Mononuclear cell (primary cell): ENCODE measurements at regions not wholly inside any gene's neighbourhood (a gene's known extent, or its start where the extent isn't known, plus 50 kb on each side); places are given as distances from the start of the nearest gene placed in this dataset.

Experiments used
- H3K27me3 ChIP-seq: 2 replicates; pipeline ENCODE4 v1.6.0; 2011; ENCODE audit warnings: low read length, control low read depth; ENCODE audit not compliant: insufficient read depth
- H3K4me1 ChIP-seq: 2 replicates; pipeline ENCODE4 v1.5.1; 2011; ENCODE audit warnings: mild to moderate bottlenecking, low read length, control low read depth; ENCODE audit not compliant: insufficient read depth
- H3K4me3 ChIP-seq: 2 replicates; pipeline ENCODE4 v1.5.1; 2011; ENCODE audit warnings: mild to moderate bottlenecking, low read length, moderate library complexity
- H3K9me3 ChIP-seq: 2 replicates; pipeline ENCODE4 v1.5.1; 2011; ENCODE audit warnings: low read depth, mild to moderate bottlenecking, control low read depth, low read length

- Histone ChIP-seq H3K27me3 (no peaks in the 10 kb centered on the region), H3K4me3 (no peak overlapping the region), H3K4me1 (peaks cover 40% of the 10 kb centered on the region), H3K9me3 (no peaks in the 10 kb centered on the region)
Observed at GRCh38 chr10:62453274-62453673, 79.1 kb downstream of the ZNF365 start.

DNA sequence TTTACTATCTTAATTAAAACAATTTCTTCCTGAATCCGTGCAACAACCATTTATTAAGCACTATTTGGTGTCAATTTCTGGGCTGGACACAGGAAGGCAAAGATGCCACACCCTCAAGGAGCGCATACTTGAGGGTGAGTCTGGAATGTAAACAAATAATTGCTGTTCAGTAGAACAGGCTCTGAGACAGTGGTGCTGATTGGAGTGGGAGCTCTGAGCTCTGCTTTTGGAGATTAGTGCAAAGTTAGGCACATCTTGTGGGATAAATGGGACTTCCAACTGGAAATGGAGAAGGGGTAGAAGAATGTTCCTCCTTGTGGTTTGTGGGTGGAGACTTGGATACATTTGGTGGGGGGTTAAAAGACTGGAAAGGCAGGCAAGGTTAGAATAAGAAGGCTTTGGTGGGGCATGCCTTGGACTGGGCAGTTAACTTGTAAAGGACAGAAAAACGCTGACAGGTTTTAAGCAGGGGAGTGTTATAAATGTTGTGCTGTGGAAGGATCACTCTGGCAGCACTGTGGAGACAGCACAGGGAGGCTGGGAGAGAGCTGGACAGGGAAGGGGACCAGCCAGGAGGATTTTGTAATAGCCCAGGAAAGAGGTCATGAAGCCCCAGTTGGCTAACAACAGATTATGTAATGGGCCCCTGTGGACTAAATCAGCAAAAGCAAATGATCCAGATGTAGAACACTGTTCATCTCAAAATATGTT lies 80.7 kb downstream of the ZNF365 start:
- Histone ChIP-seq H3K4me1 (peaks cover 40% of the 10 kb centered on the region), H3K4me3 (no peak overlapping the region), H3K27me3 (no peaks in the 10 kb centered on the region), H3K9me3 (no peaks in the 10 kb centered on the region)

DNA sequence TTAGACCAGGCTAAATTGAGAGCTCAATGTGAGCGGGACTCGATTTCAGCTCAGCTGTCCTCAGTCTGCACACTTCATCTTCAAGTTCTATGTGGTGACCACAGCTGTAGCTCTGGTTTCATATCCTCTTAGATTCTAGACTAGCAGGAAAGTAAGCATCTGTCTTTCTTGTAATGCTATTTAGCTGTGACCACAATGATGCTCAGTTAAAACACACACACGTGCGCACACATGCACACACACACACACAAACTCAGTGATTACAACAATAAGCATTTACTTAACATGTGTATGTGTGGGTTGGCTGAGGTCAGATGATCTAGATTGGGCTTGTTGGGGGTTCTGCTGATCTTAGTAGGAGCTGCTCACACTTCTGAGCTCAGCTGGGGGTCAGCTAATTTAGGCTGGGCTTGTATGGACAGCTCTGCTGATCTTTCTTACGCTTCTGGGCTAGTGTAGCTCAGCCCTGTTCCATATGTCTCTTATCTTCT lies 82.5 kb downstream of the ZNF365 start:
- Histone ChIP-seq H3K27me3 (no peaks in the 10 kb centered on the region), H3K9me3 (no peaks in the 10 kb centered on the region), H3K4me1 (peaks cover 31% of the 10 kb centered on the region), H3K4me3 (no peak overlapping the region)

GRCh38 chr10:62457196-62457595 lies 83.0 kb downstream of the ZNF365 start:
- H3K9me3 ChIP-seq: no peaks in the 10 kb centered on the region
- H3K4me1 ChIP-seq: peaks cover 31% of the 10 kb centered on the region
- H3K4me3 ChIP-seq: no peak overlapping the region
- no peaks in the 10 kb centered on the region for H3K27me3 ChIP-seq

GRCh38 chr10:62457598-62457997 lies 83.4 kb downstream of the ZNF365 start:
- no peaks in the 10 kb centered on the region for H3K9me3 ChIP-seq
- peaks cover 31% of the 10 kb centered on the region for H3K4me1 ChIP-seq
- H3K4me3 ChIP-seq: no peak overlapping the region
- no peaks in the 10 kb centered on the region for H3K27me3 ChIP-seq

- Histone ChIP-seq H3K4me3 (no peak overlapping the region), H3K9me3 (no peaks in the 10 kb centered on the region)
Observed at GRCh38 chr10:62459072-62459471, 84.9 kb downstream of the ZNF365 start.

GRCh38 chr10:62459500-62459899 lies 85.3 kb downstream of the ZNF365 start:
- Histone ChIP-seq H3K4me1 (peaks cover 31% of the 10 kb centered on the region), H3K4me3 (no peak overlapping the region), H3K9me3 (no peaks in the 10 kb centered on the region), H3K27me3 (no peaks in the 10 kb centered on the region)

More at GRCh38 chr10:62459072-62459471, 84.9 kb downstream of the ZNF365 start:
- Histone ChIP-seq H3K4me1 (peaks cover 31% of the 10 kb centered on the region), H3K27me3 (no peaks in the 10 kb centered on the region)

DNA sequence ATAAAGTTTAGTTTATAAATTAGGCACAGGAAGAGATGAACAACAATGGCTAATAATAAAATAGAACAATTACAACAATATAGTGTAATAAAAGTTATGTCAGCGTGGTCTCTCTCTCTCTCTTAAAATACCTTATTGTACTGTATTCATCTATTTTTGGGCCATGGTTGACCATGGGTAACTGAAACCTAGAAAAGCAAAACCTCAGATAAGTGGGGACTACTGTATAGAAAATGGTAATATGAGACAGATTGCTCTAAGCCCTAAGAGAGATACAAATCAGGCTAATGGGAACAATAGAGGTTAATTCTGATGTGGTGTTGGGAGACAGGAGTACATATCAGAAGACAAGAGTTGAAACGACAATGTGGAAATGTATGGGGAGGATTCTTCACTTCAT lies 86.2 kb downstream of the ZNF365 start:
- Histone ChIP-seq H3K4me1 (peaks cover 24% of the 10 kb centered on the region), H3K4me3 (no peak overlapping the region), H3K9me3 (no peaks in the 10 kb centered on the region), H3K27me3 (no peaks in the 10 kb centered on the region)

GRCh38 chr10:62461120-62461519 lies 87.0 kb downstream of the ZNF365 start:
- Histone ChIP-seq H3K27me3 (no peaks in the 10 kb centered on the region), H3K4me1 (peaks cover 19% of the 10 kb centered on the region), H3K9me3 (no peaks in the 10 kb centered on the region), H3K4me3 (no peak overlapping the region)

DNA sequence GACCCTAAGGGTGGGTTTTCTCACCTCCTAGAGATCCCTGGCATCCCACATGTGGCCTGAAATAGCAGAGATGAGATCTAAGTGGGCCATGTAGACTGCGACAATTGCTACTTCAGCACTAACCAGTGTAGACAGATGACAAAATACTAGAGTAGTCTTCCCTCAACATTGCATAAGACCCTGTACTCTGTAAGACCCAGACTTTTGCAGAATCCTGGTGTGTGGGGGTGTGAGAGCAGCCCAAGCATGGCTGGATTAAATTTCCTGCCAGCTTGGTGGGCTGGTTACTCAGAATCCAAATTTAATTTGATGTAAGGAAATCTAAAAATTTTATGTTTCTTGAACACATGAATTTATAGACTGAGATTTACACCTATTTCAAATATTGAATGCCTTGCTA lies 88.3 kb downstream of the ZNF365 start:
- no peaks in the 10 kb centered on the region for H3K9me3 ChIP-seq
- H3K4me1 ChIP-seq: peaks cover 6% of the 10 kb centered on the region
- no peaks in the 10 kb centered on the region for H3K27me3 ChIP-seq
- H3K4me3 ChIP-seq: no peak overlapping the region

GRCh38 chr10:62463364-62463763 lies 89.2 kb downstream of the ZNF365 start:
- Histone ChIP-seq H3K27me3 (no peaks in the 10 kb centered on the region), H3K9me3 (no peaks in the 10 kb centered on the region), H3K4me1 (no peaks in the 10 kb centered on the region), H3K4me3 (no peak overlapping the region)

DNA sequence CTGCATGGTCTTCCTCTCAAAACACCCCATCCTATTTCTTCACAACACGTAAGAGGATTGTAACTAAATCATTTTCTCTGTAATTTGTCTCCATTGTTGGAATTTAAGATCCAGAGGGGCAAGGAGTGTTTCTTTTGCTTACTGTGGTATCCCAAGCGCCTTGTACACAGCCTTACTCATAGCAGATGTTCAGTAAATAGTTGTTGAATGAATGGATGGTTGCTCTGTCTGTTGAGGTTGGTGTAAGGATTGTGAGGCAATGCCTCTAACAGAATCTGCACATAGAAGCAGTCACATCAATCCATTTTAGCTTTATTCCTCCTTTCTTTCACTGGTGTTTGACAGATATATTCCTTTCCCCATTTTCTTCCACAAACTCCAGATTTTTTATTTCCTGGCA lies 90.1 kb downstream of the ZNF365 start:
- Histone ChIP-seq H3K27me3 (no peaks in the 10 kb centered on the region), H3K9me3 (no peaks in the 10 kb centered on the region), H3K4me3 (no peak overlapping the region), H3K4me1 (no peaks in the 10 kb centered on the region)

GRCh38 chr10:62466590-62466989 lies 92.4 kb downstream of the ZNF365 start:
- no peaks in the 10 kb centered on the region for H3K9me3 ChIP-seq
- H3K27me3 ChIP-seq: no peaks in the 10 kb centered on the region
- H3K4me3 ChIP-seq: no peak overlapping the region
- H3K4me1 ChIP-seq: no peaks in the 10 kb centered on the region

DNA sequence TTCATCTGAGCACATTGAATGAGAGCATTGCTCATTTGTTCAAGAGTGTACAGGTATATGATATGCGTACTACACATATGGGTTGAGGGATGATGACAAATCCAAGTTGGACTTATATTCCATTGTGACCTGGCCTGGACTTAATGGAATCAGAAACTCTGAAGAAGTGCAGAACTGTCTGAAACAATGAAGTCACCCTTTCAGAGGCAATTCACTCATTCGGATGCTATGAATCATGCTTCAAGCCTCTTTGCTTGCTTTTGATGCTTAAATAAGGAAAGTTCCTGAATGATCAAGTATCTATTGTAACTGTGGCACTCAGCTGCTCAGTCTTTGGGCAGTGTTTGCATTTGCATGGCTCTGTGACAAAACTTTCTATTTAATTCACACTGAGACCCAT lies 93.4 kb downstream of the ZNF365 start:
- no peaks in the 10 kb centered on the region for H3K4me1 ChIP-seq
- H3K4me3 ChIP-seq: no peak overlapping the region
- no peaks in the 10 kb centered on the region for H3K9me3 ChIP-seq
- no peaks in the 10 kb centered on the region for H3K27me3 ChIP-seq

GRCh38 chr10:62471711-62472110 lies 97.5 kb downstream of the ZNF365 start:
- no peaks in the 10 kb centered on the region for H3K9me3 ChIP-seq
- no peaks in the 10 kb centered on the region for H3K27me3 ChIP-seq
- H3K4me3 ChIP-seq: no peak overlapping the region
- H3K4me1 ChIP-seq: no peaks in the 10 kb centered on the region

- no peaks in the 10 kb centered on the region for H3K4me1 ChIP-seq
- no peaks in the 10 kb centered on the region for H3K9me3 ChIP-seq
- no peaks in the 10 kb centered on the region for H3K27me3 ChIP-seq
- H3K4me3 ChIP-seq: no peak overlapping the region
Observed at GRCh38 chr10:62473241-62473640, 99.1 kb downstream of the ZNF365 start.
